HG03103 (cell line): ENCODE measurements at regions not wholly inside any gene's neighbourhood (a gene's known extent, or its start where the extent isn't known, plus 50 kb on each side); places are given as distances from the start of the nearest gene placed in this dataset.

Experiments
- ATAC-seq: cut with Tn5 transposase; IDR thresholded peaks from one replicate; pipeline ENCODE4 v1.9.1; 2021; ENCODE audit warnings: low read depth; ENCODE audit not compliant: unreplicated experiment

DNA sequence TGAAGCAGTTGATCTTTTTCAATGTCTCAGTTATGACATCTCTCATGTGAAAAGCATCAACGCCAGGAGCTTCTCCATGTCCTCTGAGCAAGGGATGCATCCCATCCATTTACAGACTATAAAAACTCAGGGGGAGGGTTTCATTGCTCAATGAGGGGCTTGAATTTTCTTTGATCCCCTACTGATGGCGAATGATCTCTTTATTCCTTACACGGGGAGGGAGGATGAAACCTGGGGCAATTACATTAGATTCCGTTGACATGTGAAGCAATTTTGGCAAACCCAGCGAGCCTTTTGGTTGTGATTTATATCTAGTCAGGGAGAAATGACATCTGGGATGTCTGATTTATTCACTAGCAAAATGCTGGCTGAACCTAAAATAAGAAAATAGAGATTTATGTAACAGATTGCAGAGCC lies 268.9 kb downstream of the HIVEP2 start:
- no peak for ATAC-seq

DNA sequence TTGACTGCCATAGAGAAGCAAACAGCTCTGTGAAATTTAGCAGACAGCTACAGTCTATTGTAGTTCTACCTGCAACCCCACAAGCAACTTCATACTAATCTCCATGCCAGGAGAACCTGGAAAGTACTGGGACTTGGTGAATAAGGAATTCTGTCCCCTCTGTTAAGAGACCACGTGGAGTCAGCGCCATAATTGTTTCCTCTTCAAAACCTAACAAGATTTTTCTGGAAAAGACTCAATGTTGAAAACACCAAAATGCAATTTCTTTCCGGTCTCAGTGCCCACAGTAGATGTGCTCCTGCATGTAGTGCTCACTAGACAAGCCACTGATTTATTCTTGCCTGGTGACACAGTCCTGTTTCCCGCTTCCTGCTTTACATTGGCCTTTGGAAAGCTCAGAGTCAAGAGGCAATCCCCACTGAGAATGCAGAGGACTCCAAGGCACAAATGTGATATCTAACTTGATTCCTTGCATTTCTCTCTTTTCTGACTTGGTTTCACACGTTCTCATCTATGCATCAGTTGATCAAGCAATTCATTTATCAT lies 268.3 kb downstream of the HIVEP2 start:
- no peak for ATAC-seq

DNA sequence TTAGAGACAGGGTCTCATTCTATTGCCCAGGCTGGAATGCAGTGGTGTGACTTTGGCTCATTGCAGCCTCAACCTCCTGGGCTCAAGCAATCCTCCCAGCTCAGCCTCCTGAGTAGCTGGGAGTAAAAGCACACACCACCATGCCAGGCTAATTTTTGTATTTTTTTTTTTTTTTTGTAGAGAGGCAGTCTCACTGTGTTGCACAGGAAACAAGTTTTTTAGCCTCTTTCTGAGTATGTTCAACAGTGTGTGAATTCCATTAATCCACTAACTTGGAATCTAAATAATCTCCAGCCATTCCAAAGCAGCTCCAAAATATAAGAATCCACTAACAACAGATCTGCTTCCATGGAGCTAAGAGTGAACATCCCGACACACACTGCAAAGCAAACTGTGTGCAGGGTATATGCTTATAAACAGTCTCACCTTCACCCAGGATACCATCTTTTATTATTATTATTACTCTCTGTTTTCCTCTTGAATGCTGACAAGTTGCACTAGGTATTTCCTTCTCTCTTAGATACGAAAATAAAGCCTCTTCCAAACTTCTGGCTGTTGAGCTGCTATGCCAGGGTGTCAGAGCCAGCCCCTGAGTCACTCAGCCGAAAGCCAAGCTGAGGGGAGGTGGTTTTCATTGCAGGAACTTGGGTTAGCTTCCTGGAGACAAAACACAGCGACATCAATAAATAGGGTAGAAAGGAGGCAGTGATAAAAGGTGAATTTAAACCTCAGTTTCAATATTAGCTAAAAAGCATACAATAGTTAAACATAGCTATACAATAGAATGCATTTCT lies 264.9 kb downstream of the HIVEP2 start:
- ATAC-seq = no peak

DNA sequence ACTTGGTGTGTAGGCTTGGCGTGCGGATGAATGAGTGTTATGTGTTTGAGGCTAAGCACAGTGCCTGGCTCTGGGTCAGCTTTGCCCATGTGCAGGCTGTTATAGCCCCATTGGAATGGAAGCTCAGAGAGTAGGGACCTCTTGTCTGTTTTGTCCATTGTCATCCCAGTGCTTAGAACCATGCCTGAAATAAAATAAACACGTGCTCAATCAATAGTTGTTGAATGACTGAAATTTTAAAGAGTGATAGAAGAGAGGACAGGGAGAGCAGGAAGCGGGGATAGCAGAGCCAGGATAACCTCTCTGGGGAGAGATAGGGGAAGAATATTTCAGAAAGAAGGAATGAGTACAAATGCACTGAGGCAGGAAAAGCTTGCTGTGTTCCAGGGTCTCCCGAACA lies 263.9 kb downstream of the HIVEP2 start:
- ATAC-seq = no peak

DNA sequence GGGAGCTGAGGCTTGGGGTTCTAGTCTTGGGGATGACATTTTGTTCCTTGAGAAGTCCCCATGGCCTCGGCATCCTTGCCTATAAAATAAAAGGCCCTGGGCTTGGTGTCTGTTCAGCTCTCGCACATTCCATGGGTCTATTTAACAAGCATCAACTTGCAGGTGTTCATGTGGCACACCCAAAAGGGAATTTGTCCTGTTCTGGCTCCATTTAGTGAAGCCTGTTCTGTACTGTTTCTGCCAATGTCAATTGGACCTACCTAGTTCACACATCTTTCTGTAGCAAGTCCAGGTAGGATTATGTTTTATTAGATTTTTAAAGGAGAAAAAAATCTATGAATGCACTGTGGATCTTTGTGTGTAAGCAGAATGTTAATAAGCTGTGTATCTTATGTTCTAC lies 262.0 kb downstream of the HIVEP2 start:
- ATAC-seq = no peak

DNA sequence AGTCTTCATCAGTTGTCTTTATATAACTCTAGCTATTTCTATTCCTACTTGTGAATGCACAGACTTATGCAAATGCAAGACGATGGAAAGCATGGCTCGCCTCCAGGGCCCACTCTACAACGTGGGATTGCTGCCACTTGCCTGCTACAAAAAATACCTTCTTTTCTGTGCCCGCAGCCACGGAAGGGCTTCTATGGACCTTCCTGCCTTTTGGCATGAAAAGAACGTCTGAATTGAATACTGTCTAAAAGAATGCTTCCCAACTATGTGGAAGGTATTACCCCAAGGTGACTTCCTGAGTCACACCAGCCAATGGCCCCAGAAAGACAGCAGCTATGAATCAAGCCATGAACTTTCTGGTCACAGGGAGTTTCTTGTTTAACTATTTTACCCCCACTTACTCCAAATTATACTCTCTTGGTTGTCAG lies 261.2 kb downstream of the HIVEP2 start:
- no peak for ATAC-seq

DNA sequence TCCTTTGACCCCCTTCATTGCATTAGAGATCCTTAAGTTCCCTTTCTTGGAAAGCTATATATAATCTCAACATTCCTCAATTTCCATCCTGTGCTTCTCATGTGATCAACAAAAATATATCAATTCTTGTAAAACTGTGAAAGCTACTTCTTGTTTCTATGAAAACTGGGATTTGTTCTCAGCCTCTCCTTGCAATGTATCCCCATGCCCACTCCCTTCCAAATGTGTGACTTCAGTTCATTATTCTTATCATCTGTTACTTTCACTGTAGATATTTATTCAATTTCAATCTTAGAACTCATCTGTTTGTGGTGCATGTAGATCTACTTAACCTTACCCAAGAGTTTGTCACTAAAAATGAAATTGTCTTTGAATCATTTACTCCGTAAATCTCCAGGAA lies 260.6 kb downstream of the HIVEP2 start:
- ATAC-seq = no peak

DNA sequence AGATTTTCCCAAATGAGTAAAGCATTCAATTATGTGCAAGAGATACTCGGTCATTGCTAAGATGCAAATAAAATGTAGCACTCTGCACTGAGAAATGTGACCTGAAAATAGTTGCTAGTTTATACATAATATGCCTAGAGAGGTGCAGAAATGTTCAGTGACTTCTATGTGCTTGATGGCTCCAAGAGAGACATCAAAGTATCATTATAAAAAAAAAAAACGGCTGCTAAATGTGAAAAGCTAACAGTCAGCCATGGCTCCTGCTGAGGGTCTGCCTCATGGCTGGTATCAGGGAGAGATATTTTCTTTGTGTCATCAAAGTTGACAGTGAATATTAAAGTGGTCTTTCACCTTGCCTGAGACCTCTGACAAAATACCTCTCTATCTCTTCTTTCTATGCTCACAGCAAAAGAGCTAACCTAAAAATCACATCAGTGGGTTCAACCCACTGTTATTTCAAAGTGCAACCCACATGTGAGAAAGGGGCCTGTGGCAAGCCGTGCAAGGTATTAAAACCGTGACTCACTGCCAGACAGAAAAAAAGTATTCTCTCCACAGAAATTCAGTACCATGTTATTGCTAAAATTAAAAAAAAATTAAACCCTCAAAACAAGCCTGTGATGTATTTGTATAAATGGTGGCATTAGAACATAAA lies 259.0 kb downstream of the HIVEP2 start:
- ATAC-seq = no peak

DNA sequence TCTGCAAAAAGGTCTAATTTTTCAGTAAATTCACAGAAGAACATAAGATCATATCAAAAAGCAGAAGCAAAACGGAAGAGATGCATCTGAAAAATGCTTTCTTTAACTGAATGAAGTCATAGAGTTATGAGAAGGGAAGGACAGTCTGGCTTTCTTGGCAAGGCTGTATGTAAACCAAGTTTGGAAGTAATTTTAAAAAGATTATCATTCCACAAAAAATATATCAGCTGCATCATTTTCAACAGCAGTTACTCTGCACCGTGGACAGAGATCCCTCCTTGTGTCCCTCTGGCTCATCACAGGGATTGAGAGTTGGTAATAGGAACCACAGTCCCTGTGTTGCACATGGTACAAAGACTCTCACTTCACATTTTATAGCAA lies 258.5 kb downstream of the HIVEP2 start:
- no peak for ATAC-seq

DNA sequence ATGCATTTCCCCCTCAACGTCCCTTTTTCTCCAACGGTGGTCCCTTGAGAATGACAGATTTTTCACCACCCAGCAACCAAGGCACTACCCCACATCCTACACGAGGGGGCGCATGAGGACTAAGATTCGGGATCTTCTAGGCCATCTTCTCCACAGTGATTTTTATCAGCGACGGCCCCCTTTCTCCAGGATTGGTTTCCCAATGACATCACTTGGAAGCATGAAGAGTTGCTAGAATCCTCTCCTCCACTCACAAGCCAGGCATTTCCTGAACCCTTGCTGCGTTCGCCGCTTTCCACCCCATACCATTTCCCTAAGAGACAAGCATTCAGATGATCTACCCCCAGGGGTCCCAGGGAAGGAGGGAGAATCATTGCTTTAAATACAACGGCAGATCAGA lies 252.0 kb downstream of the HIVEP2 start:
- ATAC-seq = no peak

DNA sequence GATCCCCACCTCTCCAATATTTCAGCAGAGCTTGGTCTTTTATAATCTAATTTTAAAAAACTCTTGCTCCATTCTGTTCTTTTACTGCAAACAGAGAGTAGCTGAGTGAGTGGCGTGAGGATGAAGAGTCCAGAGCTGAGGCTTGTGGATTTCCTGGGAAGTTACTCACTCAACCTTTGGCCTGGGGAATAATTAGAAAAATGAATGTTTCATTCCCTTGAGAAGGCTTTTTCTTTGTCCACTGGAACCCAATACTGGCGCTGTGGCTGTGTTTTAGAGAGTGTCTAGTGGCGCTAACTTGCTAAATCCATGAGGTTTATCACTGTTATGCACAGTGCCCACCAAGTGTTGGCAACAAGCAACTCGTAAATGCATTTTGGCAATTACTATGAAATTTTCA lies 251.5 kb downstream of the HIVEP2 start:
- no peak for ATAC-seq

DNA sequence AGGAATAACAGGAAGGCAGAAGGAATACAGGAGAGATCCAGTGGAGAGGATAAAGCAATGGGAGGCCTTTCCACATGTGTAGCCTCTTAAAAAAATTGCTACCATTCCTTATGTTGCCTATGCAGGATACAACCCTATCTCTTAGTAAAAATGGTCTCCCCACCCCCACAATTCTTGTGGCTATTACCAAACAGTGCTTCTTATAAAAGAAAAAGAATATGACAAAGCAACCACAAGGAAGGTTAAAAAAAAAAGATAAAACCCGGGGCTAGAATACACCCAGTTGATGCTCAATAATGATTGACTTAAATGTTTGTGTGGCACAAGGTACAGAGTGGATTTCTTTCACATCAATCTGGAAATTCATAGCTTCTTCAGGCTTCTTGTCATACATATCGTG lies 250.9 kb downstream of the HIVEP2 start:
- no peak for ATAC-seq

DNA sequence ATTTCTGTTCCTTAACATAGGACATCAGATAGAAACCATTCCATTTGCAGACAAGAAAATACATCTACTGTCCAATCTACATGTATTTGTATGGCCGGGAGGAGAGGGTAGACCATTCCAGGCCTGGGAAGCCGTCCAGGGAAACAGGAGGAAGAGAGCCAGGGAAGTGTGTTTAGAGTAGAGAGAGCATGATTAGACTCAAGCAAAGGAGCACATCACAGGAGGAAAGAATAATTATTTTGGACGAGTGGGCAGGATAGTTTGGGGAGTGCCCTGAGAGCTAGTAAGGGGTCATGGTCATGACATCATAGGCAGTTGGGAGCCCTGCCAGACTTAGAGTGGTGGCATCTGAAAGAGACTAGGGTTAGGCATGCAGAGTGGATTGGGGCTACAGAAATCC lies 250.0 kb downstream of the HIVEP2 start:
- no peak for ATAC-seq

DNA sequence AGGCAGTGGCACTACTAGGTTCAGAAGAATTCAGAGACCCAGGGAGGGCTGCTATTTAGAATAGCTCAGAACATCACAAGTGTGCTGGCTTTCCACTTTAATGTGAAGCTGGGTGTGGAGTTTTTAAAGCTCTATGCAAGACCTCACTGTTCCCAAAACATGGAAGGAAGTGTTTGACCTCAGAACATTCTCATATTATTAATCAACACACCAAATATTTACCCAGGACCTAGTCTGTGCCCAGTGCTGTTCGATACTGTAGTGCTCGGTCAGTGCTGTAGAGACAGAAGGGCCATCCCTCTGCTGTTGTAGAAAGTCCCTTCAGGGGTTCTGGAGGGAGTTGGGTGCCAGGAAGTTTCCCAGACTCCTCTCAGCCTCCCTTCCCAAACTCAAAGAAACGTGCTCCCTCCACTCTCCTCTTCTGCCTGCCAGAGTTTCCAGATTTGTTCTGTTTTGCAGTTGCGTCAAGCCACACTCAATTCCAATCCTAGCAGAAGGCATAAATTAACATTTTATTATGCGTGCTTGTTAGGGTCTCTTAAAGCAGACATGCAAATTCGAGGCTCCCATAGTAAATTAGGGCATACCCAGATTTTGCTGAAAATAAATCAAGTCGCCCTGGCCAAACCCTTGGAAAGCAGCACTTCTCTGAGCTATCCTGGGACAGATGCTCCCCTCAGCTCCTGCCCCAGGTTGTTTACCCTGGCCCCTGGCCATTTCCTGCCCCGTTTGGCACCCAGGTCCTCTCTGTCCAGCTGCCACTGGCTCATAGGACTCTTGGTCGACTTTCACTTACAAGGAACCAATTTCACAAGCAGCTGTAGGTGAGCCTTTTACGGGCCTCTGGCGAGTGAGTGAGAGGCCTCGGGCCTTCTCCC lies 248.6 kb downstream of the HIVEP2 start:
- no peak for ATAC-seq

DNA sequence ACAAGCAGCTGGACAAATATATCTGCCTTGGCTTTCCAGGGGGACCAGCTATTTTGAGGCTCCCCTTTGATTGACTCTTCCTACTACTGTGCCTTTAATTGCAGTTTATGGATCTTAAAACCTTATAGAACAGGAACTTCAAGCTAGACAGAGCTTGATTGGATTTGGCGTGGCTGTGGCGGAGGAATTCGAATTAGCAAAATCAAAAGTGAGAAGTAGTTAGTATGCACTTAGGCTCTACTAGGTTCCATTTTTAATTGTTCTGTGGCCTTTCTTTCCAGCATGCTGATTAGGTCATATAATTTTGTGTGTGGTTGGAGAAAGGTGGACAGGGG lies 248.0 kb downstream of the HIVEP2 start:
- no peak for ATAC-seq

DNA sequence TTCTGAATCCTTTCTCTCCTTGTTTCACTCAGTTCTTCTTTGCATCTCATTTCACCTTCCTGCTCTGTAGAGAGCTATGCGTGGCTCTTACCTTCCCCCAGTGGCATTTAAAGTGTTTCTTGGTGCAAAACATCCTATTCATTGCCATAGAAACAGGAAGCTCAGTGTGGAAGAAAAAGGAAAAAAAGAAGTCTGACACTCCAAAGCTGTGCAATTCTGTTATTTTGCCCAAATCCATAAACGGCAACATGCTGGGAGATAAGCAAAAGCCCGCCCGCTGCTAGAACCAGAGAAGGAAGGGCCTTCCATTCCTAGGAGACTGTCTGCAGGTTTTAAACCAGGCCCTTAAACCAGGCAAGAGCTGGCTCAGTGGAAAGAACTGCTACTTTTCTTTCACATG lies 247.1 kb downstream of the HIVEP2 start:
- ATAC-seq = no peak

DNA sequence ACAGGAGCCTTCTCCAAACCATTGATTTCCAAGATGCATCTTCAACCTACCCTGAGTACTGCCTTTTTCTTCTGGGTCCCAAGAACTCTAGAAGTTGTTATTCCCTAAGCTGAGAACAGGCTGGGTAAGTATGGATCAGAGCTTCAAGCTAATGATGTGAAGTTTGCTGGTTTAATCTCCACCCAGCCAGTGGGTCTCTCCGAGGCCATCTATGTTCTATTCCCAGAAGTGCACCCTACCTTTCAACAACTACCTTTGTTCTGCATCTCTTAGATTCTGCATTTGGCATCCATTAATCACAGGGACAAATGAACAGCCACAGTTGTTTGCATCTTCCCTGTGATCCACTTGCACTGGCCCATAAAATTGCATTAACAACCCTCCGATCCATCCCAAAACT lies 246.2 kb downstream of the HIVEP2 start:
- no peak for ATAC-seq

DNA sequence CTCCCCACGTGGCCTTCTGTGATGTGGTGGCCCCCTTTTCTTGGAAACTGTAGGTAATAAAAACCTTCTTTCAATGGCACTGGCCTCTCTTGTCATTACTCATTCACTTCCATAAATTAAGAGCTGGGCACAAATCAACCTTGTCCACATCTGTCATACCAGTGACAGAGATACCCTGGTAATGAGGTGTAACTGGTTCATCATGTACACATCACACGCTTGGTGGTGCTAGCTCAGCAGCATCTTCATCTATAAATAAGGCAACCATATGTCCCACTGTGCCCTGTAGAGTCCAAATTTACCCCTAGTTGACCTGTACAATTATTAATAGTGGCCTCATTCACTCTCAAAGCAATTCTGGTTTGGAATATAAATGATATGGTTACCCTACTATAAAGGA lies 245.6 kb downstream of the HIVEP2 start:
- ATAC-seq = no peak

DNA sequence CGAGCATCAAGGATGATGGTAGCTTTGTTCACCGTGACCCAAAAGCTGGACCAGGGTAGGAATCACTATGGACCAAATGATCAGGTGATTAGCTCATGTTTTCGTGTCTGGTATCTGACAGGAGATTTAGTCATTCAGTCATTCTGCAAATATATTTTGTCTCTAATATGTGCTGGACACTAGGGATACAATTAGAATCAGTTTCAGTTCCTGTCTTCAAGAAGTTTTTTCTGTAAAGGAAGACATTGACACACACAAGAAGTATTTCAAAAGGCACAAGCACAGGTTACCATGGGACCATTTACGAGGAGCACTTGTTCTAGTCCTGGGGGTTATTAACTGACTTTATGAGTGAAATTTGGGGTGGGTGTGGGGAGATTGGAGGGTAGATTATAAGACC lies 244.9 kb downstream of the HIVEP2 start:
- ATAC-seq = peak; percentile 56

DNA sequence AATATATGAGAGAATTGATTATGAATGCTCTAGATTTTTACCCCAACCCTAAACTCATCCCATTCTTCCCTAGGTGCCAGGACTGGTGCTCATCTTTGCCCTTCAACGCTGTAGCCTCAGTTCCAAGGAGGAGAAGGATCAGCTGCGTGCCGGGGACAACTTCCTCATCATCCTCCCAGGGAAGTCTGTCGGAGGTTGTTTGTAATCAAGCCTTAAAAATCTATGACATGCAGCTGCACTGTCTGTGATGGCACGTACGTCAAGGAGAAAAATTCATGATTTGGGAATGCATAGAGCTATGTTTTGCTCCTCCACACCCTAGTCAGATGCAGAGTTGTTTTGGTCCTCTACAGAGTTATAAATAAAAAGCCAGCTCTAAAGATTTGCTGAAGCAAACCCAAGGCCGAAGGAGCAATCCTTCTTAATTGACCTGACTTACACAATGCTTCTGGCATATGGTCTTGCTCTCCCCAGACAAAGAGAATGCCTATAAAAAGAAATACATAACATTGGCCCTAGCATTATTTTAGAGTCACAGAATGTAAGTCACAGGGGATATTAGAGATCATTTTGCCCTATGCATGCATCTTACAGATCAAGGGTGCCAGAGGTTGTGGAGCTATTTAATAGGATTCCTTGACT lies 244.2 kb downstream of the HIVEP2 start:
- ATAC-seq = no peak
